ENCODE measurements at regions not wholly inside any gene's neighbourhood (a gene's known extent, or its start where the extent isn't known, plus 50 kb on each side); places are given as distances from the start of the nearest gene placed in this dataset.

DNA sequence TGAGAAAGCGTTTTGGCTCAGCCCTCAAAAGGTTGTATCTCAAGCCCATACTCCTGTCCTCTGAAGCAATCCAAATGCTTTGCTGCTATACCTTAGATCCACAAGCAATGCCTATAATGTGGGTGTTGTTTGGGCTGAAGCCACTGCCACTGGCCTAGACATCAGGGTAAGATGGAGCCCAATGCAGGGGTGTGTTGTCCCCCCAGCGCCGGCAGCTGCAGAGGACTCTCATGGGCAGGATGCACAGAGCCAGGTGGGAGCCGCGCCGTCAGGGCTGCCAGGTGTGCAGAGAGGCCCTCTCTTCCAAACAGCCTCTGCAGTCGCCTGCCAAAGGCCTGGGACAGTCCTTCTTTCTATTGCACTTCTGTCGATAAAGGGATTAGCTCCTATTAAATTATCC is 205.2 kb upstream of the SHH start:
- TF ChIP-seq, protein P1, sequence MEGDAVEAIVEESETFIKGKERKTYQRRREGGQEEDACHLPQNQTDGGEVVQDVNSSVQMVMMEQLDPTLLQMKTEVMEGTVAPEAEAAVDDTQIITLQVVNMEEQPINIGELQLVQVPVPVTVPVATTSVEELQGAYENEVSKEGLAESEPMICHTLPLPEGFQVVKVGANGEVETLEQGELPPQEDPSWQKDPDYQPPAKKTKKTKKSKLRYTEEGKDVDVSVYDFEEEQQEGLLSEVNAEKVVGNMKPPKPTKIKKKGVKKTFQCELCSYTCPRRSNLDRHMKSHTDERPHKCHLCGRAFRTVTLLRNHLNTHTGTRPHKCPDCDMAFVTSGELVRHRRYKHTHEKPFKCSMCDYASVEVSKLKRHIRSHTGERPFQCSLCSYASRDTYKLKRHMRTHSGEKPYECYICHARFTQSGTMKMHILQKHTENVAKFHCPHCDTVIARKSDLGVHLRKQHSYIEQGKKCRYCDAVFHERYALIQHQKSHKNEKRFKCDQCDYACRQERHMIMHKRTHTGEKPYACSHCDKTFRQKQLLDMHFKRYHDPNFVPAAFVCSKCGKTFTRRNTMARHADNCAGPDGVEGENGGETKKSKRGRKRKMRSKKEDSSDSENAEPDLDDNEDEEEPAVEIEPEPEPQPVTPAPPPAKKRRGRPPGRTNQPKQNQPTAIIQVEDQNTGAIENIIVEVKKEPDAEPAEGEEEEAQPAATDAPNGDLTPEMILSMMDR (IDR thresholded peaks at IDR 0.05 in 8 of 11, conservative IDR thresholded peaks at IDR 0.05 in 3 of 11): no peak
- TF ChIP-seq POLR2AphosphoS5 (IDR thresholded peaks at IDR 0.05): no peak
